ENCODE measurements at regions not wholly inside any gene's neighbourhood (a gene's known extent, or its start where the extent isn't known, plus 50 kb on each side); places are given as distances from the start of the nearest gene placed in this dataset.
"Not testable (repeated sequence)": the region's sequence is repeated elsewhere in the genome, so short reads cannot be mapped to it uniquely, and the experiment has no call there.

DNA sequence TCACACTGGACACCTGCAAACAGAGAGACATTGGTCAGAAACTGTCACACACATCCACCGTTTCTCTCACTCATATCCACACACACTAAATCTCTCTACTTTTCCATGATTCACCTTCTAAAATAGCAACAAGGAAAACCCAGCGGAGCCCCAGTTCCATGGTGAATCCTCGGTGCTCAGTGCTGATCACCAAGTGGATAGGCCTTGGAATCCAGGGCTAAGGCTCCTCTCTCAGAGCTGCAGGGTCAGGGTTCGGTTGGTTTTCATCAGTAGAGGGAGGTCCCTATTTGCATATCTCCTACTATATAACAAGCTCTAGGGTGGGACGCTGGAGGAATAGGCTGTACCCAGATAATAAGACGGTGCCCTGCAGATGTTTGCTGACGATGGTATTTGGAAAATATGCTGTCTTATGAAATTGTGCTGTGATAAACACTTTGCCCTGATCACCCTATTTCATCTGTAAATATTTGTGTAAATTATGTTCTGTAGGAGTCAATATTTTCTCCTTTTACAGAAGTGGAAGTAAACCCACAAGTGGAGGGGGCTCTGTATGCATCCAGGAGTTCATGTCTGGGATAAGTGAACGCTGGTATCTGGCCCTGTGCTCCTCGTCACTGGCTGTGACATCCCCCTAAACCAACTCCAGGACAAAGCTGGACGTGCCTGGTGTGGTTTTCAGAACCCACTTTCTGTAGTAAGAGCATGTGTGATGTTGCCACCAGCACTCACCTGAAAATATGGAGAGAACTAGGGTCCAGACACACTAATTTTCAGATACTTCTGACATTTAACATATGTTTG, 709.2 kb downstream of the TMEM121 start:
- DNase-seq: no peak

DNA sequence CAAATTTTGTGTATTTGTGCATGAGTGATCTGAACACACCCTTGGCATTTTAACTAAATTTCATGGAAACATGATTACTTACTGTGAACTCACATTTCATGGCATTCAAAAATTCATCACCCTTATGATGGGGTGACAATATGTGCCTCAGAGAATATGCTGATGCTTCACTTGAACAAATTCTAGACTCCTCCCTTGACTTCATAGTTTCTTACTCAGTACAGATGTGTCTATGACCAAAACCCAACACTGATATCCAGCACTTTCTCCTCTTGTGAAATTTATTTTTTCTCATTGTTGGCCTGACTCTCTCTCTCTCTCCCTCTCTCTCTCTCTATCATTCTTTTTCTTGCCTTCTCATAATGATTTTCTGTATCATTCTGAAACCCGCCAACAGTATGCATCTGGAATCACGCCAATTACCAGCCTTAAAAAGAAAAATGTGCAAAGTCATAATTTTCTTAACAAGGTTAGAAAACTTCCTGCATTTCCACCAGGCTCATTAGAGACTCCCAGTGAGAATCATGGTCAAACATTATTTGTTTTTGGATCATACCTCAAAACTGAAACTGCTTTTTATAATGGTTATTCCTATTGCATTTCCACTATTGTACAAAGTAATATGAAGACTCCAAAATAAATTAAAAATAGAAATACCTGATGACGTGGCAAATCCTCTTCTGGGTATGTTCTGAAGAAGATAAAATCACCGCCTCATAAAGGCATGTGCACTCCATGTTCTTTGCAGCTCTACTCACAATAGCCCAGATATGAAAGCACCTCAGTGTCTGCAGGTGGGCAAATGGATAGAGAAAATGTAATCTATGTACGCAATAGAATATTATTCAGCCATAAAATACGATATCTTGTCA, 722.2 kb downstream of the TMEM121 start:
- no peak for DNase-seq

DNA sequence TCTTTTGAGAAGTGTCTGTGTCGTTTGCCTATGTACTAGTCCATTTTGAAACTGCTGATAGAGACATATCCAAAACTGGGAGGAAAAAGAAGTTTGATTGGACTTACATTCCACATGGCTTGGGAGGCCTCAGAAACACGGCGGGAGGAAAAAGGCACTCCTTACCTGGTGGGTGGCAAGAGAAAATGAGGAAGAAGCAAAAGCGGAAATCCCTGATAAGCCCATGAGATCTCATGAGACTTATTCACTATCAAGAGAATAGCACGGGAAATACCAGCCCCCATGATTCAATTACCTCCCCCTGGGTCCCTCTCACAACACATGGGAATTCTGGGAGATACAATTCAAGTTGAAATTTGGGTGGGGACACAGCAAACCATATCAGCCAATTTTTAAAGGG, 727.6 kb downstream of the TMEM121 start:
- not testable (repeated sequence) for DNase-seq

DNA sequence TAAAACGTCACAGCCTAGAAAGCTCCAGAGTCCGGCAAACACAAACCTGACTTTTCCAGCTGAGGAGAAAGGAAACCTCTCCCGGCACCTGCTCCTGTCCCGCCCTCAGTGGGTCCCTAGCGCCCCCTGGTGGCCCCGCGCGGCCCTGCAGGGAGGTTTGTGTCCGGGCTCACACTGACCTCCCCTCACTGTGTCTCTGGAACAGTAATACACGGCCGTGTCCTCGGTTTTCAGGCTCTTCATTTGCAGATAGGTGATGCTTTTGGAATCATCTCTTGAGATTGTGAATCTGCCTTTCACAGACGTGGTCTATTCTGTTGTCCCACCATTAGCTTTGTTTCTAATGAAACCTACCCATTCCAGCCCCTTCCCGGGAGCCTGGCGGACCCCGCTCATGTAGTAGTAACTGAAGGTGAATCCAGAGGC, 731.2 kb downstream of the TMEM121 start:
- not testable (repeated sequence) for DNase-seq

DNA sequence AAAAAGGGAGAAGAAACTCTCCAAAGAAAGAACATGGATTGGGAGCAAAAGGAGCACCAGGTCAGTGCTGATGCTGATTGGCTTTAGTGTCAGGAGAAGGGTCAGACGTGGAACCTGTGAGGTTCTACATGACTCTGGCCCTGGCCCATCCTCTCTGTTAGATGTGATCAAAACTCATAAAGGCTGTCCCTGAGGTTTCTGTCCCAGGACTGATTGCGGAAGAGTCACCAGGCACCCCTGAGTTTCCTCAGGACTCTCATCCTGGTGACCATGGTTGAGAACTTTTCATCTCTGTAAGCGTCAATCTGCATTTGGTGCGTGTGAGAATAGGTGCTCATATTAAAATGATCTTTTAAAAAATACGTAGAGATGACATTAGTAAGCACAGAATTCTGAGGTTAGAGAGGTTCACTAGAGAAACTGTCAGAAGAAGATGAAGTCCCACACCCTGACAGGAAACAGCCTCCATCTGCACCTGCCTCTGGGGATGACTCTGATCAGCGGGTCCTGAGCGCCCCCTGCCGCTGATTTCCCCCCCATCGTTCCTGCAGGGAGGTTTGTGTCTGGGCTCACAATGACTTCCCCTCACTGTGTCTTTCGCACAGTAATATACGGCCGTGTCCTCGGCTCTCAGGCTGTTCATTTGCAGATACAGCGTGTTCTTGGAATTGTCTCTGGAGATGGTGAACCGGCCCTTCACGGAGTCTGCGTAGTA, 741.8 kb downstream of the TMEM121 start:
- DNase-seq: no peak

DNA sequence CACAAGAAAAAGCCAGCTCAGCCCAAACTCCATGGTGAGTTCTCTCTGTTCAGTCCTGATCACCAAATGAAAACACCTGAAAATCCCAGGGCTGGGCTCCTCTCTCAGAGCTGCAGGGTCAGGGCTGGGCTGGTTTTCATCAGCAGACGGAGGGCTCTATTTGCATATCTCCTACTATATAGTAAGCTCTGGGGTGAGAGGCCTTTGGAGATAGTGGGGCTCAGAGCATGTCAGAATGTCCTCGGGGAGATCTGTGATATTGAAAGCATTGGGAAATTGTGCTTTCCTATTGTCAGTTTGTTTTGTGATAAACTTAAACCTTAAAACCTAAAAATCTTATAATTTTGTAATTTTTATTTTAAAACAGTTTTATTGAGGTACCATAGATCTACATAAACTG, 742.6 kb downstream of the TMEM121 start:
- DNase-seq: no peak

DNA sequence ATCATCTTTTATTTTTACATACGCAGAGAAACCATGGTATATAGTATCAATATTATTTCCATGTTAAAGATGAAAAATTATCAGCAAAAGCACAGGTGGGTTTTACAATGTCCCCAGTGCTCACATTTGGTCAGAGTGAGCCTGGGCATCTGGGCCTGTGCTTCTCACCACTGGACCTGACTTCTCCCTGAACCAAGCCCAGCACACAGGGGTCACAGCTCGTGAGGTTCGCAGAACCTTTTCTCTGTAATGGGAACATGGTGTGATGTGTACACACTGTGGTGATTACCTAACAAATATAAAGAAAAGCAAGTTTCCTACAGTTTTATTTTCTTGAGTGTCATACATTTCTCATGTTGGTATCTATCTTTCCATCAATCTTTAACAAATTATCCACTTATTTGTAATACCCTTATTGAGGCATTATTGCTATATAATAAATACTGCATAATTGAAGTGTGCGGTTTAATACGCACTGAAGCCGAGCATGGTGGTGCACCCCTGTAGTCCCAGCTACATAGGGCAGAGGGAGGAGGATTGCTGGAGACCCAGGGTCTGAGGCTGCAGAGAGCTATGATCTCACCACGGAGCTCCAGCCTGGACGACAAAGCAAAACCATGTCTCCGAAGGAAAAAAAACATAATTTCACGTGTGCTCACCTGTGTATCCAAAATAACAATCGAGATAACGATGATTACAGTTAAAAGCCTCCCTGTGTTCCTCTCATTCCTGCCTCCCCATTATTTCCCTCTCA, 743.2 kb downstream of the TMEM121 start:
- no peak for DNase-seq

DNA sequence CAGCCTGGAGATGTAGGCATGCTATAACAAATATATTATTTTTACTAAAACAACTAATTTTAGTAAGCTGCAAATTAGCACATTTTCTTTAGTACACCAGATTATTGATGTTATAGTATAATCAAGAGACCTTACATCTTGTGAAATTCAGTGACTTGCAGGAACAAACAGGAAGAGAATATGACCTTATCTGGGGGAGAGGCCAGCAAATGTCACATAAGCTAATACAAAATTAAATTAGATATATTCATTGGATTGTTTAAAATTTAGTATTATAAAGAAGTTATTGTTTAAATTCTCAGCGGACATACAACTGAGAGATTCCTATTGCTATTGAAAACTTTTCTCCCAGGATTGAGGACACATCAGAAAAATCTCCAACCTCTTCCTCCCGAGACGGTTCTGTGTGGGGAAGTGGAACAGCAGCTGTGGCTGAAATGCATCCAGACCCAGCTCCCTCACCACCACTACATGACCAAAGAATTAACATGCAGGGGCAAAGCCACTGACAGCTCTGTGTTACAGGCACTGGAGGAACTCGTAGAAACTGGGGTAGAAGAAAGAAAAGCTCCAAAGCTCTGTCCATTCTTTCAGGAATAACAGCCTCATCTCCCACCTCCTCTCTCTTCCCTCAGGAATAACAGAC, 744.2 kb downstream of the TMEM121 start:
- not testable (repeated sequence) for DNase-seq

DNA sequence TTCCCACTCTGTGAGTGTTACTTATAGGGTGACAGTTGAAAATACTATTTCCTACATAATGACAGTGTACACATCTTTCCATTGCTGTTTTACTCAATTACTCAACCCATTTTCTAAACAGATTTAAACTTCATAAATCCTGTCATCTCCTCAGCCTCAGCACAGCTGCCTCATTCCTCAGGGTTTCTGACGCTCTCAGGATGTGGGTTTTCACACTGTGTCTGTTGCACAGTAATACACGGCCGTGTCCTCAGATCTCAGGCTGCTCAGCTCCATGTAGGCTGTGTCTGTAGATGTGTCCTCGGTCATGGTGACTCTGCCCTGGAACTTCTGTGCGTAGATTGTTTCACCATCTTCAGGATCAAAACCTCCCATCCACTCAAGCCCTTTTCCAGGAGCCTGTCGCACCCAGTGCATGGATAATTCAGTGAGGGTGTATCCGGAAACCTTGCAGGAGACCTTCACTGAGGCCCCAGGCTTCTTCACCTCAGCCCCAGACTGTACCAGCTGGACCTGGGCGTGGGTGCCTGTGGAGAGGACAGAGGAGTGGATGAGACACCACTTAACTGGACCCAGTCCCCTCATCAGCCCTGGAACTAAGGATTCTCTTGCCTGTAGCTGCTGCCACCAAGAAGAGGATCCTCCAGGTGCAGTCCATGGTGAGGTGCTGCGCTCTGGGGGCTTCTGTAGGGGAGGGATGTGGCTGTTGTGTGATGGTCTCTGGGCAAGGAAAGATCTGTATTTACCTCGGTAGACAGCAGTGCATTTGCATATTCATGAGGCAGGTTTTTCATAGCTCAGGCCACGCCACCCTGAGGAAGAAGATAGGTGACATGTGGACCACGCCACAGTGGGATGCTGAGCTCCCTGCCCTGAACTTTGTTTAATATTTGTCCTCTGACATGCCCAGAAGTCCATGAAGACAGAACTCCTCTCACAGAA, 750.2 kb downstream of the TMEM121 start:
- DNase-seq: no peak

DNA sequence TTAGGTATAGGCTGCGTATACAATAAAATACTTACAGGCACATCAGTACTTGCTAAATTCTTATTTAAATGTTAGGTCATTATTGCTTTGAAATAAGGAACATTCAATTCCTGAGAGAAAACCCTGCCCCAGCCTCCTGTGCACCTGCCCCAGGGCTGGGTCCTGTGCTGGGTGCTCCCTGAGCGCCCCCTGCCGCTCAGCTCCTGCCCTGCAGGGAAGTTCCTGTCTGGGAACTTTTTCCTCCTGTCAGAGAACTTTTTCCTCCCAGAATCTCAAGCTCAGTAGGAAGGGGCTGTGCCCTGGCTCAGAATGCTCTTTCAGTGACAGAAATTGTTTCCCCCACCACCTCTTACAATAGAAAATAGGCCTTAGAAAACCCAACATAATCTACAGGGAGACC, 751.1 kb downstream of the TMEM121 start:
- DNase-seq: no peak

DNA sequence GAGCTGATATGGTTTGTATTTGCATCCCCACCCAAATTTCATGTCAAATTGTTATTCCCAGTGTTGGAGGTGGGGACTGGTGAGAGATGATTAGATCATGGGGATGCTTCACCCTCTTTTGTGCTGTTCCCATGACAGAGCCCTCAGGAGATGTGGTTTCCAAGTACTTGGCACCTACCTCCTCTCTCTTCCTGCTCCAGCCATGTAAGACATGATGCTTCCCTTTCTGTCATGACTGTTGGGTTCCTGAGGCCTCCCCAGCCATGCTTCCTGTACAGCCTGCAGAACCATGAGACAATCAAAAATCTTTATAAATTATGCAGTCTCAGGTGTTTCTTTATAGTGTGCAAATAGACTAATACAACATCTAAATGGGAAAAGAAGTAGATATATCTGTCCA, 754.5 kb downstream of the TMEM121 start:
- DNase-seq: no peak

DNA sequence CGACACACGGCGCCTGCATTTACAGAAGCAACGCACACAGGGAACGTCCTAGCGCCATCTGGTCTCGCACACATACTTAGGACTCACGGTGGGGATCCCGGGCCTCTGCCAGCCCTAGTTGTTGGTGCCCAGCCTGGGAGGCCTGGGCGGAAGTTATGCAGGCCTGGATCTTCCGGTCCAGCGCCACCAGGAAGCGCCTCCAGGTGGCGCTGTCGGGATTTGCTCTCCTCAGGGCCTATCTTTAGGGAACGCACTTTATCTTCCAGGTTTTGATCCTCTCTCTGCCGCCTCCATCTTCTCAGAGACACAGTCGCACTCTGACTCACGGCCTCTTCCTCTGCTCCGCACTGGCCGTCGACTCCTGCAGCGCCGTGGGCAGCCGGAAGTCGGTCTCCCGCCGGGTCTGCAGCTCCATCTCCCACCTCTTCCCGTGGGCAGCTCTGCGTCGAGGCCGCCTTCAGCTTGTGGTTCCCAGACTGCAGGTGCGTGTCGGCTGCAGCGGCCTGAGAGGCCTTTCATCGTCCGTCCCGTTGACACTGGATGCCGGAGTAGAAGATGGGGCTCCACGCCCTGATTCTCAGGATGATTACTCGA, 760.4 kb downstream of the TMEM121 start:
- no peak for DNase-seq

DNA sequence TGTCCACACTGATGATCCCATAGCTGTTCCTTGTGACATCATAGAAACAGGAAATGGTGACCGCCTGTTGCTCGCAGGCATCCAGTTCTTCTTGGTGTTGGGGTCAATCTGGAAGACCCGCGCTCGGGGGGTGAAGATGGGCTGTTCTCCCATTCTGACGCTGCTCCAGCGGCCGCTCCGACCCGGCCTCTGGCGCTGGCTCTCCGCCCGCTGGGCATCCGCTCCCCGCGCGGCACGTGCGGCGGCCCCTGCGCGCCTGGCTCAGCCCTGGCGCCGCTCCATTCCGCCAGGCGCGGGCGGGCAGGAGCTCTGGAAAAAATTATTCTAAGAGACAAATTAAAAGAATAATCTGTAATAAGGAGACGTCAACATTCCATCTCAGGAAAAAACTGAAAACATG, 761.1 kb downstream of the TMEM121 start:
- DNase-seq: no peak

DNA sequence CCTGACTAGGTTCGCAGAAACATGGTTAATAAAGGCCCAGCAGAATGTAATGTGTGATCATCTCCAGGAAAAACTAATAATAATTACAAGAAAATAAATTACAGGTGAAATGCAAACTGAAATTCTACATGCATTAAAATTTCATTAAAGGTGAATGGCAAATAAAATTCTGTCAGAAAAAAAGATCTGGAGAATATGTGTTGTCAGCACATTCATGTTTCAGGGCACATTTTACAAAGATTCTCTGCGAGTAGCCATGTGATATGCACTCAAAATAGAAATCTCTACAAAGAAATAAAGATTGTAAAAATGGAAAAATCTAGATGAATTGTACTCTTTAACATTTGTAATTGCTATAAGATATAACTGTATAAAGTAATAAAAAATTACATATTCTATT, 765.2 kb downstream of the TMEM121 start:
- no peak for DNase-seq

DNA sequence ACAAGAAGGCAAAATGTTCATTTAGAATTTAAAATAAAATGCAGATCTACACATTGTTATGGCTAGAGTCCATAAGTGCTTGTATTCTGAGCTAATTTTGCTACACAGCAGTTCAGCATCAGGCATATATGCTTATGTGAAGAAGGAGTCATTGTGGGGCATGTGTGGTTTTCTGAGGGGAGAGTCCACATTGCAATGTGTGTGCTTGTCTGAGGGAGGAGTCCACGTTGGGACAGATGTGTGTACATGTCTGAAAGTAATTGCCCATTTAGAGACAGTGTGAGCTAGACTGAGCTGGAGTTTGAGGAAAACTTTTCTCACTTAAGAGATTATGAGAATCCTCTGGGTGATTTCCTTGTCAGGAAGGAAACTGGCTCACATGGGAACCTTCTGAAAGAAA, 767.9 kb downstream of the TMEM121 start:
- no peak for DNase-seq

DNA sequence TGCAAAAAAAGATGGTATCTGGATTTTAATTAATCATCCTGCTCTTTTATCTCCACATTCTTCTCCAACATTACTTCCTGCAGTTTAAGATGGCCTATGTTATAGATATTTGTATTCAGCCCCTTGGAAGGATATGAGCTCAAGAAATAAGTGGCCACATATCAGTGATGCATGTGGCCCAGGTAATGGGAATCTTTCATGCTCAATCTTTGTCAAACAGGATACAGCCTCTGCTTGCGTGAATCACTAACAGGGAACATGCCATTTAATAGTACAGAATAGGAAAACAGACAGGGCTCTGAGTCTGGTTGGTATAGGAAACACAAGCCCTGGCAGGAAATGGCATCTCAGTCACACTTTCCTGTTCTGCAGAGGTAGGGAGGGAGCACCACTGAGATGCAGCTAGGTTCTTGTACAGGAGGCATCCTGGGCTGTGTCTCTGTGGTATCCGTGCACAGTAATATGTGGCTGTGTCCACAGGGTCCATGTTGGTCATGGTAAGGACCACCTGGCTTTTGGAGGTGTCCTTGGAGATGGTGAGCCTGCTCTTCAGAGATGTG, 774.6 kb downstream of the TMEM121 start:
- not testable (repeated sequence) for DNase-seq

DNA sequence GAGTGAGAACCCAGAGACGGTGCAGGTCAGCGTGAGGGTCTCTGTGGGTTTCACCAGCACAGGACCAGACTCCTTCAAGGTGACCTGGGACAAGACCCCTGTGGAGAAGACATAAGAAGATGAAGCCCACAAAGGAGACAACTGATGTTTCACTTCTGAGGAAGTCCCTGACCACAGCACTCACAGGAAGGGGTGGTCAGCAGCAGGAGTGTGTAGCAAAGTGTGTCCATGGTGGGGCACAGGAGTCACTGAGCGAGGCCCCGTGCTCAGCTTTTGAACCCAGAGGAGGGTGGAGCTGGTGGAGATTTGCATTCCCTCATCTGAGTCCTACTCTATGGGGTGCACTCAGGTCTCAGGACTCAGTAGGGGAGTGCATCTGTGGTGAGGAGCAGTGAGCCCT, 775.2 kb downstream of the TMEM121 start:
- not testable (repeated sequence) for DNase-seq

DNA sequence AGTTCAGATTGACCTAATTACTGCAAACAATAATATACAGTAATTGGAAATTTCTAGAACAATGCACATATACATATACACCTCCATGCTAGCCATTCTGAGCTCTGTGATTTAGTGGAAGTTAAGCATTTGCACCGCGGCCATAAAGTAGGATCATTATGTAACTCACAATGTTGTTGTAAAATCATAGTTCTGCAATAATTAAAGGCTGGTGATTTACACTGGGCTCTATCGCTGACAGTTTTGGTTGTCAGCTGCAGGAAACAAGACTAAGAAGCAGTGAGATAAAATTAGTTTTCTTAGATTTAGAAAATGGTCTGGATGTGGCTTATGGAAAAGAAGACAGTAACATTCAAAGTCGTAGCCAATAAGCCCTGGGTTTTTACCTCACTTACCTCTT, 776.3 kb downstream of the TMEM121 start:
- no peak for DNase-seq

DNA sequence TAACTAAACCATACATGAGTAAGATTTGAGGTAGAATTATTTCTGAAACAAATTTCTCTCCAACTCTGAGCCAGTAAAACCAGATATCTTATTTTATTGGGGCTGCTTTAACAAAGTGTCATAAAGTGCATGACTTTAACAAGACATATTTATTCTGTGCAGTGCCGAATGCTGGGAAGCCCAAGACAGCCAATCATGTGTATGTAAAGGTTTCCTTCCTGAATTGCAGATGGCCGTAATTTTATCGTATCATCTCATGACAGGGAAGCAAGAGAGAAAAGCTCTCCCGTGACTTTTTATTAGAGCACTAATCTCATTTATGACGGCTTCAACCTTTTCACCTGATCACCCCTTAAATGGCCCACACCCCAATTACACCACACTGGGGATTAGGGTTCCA, 777.9 kb downstream of the TMEM121 start:
- no peak for DNase-seq

DNA sequence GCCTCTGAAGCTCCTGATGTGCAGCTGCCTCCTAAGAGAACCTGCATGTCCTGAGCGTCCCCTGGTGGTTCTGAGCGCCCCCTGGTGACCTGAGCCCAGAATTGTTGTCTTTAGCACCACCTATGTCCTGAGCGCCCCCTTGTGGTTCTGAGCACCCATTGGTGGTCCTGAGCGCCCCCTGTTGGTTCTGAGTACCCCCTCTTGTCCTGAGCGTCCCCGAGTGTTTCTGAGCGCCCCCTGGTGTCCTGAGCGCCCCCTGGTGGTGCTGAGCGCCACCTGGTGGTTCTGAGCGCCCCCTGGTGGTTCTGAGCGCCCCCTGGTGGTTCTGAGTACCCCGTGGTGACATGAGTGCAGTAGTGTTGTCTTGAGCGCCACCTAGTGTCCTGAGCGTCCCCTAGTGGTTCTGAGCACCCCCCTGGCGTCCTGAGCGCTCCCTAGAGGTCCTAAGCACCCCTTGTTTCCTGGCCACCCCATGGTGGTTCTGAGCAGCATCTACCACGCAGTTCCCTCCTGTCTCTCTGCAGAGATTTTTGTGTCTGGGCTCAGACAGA, 782.5 kb downstream of the TMEM121 start:
- DNase-seq: no peak

All from GOT3 (cell line).